ENCODE measurements at regions not wholly inside any gene's neighbourhood (a gene's known extent, or its start where the extent isn't known, plus 50 kb on each side); places are given as distances from the start of the nearest gene placed in this dataset.

GRCh38 chr6:146884728-146885127, 286.0 kb downstream of the ADGB start (continued):
- TF ChIP-seq PAWR (CRISPR knock-in tag; IDR thresholded peaks at IDR 0.05; ENCODE audit: borderline replicate concordance), result no peak
- TF ChIP-seq KLF12 (CRISPR knock-in tag; IDR thresholded peaks at IDR 0.05; ENCODE audit: borderline replicate concordance), result no peak
- TF ChIP-seq, protein P1, sequence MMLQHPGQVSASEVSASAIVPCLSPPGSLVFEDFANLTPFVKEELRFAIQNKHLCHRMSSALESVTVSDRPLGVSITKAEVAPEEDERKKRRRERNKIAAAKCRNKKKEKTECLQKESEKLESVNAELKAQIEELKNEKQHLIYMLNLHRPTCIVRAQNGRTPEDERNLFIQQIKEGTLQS (CRISPR knock-in tag; IDR thresholded peaks at IDR 0.05), result no peak
- TF ChIP-seq NFE2L2 (IDR thresholded peaks at IDR 0.05; ENCODE audit: low read length), result no peak
- TF ChIP-seq KDM2A (CRISPR knock-in tag; IDR thresholded peaks at IDR 0.05; ENCODE audit: borderline replicate concordance, low read depth), result no peak
- TF ChIP-seq ESRRA (CRISPR knock-in tag; IDR thresholded peaks at IDR 0.05; ENCODE audit: low read depth), result no peak
- TF ChIP-seq GZF1 (CRISPR knock-in tag; IDR thresholded peaks at IDR 0.05), result no peak
- no peak for TF ChIP-seq ZNF205 (CRISPR knock-in tag; IDR thresholded peaks at IDR 0.05)

DNA sequence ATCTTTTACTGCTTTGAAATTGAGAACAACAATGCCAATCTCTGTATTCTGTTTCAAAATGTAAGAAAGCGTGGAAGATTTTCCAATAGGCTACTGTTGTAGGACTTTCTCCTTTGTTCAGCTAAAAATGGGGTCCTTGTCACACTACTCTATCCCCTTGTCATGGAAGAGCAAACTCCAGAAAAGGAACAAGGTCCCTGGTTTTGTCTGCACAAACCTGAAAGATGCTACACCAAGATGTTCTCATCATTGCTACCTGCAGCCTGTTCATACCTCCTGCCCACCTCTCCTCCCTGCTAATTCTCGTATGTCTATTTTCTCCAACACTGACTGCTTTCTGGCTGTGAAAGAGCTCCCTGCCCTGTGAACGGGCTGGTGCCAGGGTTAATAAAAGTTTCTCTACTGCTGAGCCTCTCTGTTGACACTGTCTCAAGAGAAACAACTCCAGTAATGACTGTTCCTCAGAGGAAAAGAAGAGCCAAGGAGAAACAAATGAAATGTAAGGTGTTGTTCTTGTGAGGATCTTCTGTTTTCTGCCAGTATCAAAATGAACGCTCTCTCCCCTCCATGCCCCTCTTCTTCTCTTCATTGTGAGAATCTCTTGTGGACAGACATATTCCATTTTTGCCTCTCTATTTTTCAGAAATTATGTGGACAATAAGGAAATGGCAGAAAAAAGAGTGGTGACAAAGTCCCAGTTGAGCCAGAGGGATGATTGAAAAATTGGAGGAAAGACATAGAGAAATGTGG, 287.1 kb downstream of the ADGB start:
- ATAC-seq, result no peak
- no peak for FAIRE-seq
- no peak for DNase-seq (ENCODE audit: low spot score)
- no peak overlapping the region for H3K4me3 ChIP-seq (replicated peaks in 1 of 3; ENCODE audit: insufficient read depth in 1 of 3, low read depth in 2 of 3, low read length in 3 of 3)
- no peak overlapping the region for H3K9ac ChIP-seq (ENCODE audit: insufficient read depth, low read depth, low read length)
- H2AFZ ChIP-seq (ENCODE audit: low read length), result no peak overlapping the region
- H3K4me2 ChIP-seq (ENCODE audit: low read depth, low read length), result no peak overlapping the region
- no peaks in the 10 kb centered on the region for H3K9me3 ChIP-seq (ENCODE audit: low read length)
- H3K36me3 ChIP-seq (replicated peaks in 1 of 2; ENCODE audit: control insufficient read depth in 1 of 2, insufficient read depth in 2 of 2, low read length in 2 of 2), result no peaks in the 10 kb centered on the region
- peaks cover 10% of the 10 kb centered on the region; the same call in 1 of the 2 replicates for H3K4me1 ChIP-seq (ENCODE audit: insufficient read depth, low read length)
- CTCF ChIA-PET (ENCODE audit: low intra/inter-chr PET ratio, low total read pairs), result no interaction called here
- in situ Hi-C loops (cut with HindIII; ENCODE audit: extremely low pct_ligation_motif_present, low pct_unique_long_range_greater_than_20kb), result no loop called here
- H3K27me3 ChIP-seq (ENCODE audit: control insufficient read depth in 1 of 2, insufficient read depth in 2 of 2, low read length in 2 of 2), result no peaks in the 10 kb centered on the region
- TF ChIP-seq ZIK1 (CRISPR knock-in tag; IDR thresholded peaks at IDR 0.05; ENCODE audit: borderline replicate concordance, low read depth) (no peak), USF2 (IDR thresholded peaks at IDR 0.05; ENCODE audit: low read depth, low read length) (no peak), USF2 (CRISPR knock-in tag; IDR thresholded peaks at IDR 0.05; ENCODE audit: borderline replicate concordance) (no peak), PHF5A (CRISPR knock-in tag; IDR thresholded peaks at IDR 0.05; ENCODE audit: low read depth, unreplicated experiment) (no peak), ZSCAN21 (CRISPR knock-in tag; IDR thresholded peaks at IDR 0.05; ENCODE audit: borderline replicate concordance) (no peak), ZNF382 (CRISPR knock-in tag; IDR thresholded peaks at IDR 0.05; ENCODE audit: borderline replicate concordance) (no peak), ZNF432 (CRISPR knock-in tag; IDR thresholded peaks at IDR 0.05; ENCODE audit: borderline replicate concordance) (no peak), KMT2B (CRISPR knock-in tag; IDR thresholded peaks at IDR 0.05) (no peak), THYN1 (CRISPR knock-in tag; IDR thresholded peaks at IDR 0.05; ENCODE audit: borderline replicate concordance, low read depth) (no peak), PAWR (CRISPR knock-in tag; IDR thresholded peaks at IDR 0.05; ENCODE audit: borderline replicate concordance) (no peak), PITX1 (CRISPR knock-in tag; IDR thresholded peaks at IDR 0.05) (no peak), ZNF775 (CRISPR knock-in tag; IDR thresholded peaks at IDR 0.05; ENCODE audit: borderline replicate concordance) (no peak)
- H4K20me1 ChIP-seq (ENCODE audit: insufficient read depth, low read length), result no peaks in the 10 kb centered on the region
- POLR2A ChIA-PET, result no interaction called here
- H3K79me2 ChIP-seq (ENCODE audit: insufficient read depth, low read length), result no peaks in the 10 kb centered on the region
- 24% methylated on average over 4 of the region's 4 CpGs for WGBS (ENCODE audit: low lambda C conversion rate)
- intact Hi-C loops (cut with micrococcal nuclease; ENCODE audit: unreplicated experiment), result no loop called here
- no TSS peak for BruUV-seq (replicated peaks)
- no peak overlapping the region for H3K27ac ChIP-seq (ENCODE audit: extremely low read length, insufficient read depth, low read length)
